Suprapubic skin (tissue), 4 donors: ENCODE measurements at regions not wholly inside any gene's neighbourhood (a gene's known extent, or its start where the extent isn't known, plus 50 kb on each side); places are given as distances from the start of the nearest gene placed in this dataset.

Experiments
- EP300 ChIP-seq: sonication (generic); formaldehyde crosslinking; IDR thresholded peaks from one replicate; pipeline ENCODE4 v1.6.1; 2017; ENCODE audit warnings: antibody characterized with exemption
- POLR2AphosphoS5 ChIP-seq, 3 donors: sonication (generic); formaldehyde crosslinking; IDR thresholded peaks; one replicate each; pipeline ENCODE4 v1.6.1; 2017; ENCODE audit warnings: antibody characterized with exemption in 3 of 3
- TF ChIP-seq, protein P1 (sequence below), 2 donors: fragments of 200-600 bp in 1 of 2; fragments of 450-650 bp in 1 of 2; sonication (generic) in 1 of 2; IDR thresholded peaks; one replicate each; pipeline ENCODE4 v1.5.1; 2016 to 2019; ENCODE audit warnings: antibody characterized with exemption in 2 of 2, mild to moderate bottlenecking in 1 of 2, moderate library complexity in 1 of 2

DNA sequence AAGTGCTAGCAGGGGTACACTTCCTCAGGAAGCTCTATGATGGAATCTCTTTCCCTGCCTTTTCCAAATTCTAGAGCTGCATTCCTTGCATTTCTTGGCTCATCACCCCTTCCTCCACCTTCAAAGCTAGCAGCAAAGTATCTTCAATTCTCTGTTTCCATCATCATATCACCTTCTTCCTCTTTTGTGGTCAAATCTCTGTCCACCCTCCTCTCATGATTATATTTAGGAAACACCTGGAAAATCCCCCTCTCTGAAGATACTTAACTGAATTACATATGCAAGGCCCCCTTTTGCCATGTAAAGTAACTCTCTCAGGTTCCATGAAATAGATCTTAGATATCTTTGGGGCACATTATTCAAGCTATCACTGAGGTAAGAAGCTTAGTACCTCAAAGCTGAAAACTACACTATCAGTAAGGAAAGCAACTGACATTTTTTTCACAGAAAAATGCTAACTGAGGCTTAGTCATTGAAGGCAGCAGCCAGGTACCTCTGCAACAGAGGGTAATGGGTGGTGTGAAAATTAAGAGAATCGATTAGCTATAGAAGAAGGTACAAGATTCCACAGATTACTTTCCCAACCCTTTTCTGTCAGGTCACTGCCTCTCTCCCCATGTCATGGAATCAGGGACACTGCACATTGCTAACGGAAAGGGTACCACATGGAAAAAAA lies 197.3 kb downstream of the MACC1 start:
- TF ChIP-seq POLR2AphosphoS5 (IDR thresholded peaks at IDR 0.05) = no peak
- TF ChIP-seq, protein P1, sequence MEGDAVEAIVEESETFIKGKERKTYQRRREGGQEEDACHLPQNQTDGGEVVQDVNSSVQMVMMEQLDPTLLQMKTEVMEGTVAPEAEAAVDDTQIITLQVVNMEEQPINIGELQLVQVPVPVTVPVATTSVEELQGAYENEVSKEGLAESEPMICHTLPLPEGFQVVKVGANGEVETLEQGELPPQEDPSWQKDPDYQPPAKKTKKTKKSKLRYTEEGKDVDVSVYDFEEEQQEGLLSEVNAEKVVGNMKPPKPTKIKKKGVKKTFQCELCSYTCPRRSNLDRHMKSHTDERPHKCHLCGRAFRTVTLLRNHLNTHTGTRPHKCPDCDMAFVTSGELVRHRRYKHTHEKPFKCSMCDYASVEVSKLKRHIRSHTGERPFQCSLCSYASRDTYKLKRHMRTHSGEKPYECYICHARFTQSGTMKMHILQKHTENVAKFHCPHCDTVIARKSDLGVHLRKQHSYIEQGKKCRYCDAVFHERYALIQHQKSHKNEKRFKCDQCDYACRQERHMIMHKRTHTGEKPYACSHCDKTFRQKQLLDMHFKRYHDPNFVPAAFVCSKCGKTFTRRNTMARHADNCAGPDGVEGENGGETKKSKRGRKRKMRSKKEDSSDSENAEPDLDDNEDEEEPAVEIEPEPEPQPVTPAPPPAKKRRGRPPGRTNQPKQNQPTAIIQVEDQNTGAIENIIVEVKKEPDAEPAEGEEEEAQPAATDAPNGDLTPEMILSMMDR (IDR thresholded peaks at IDR 0.05) = no peak
- TF ChIP-seq EP300 = no peak
